Panc1 (cell line): ENCODE measurements at regions not wholly inside any gene's neighbourhood (a gene's known extent, or its start where the extent isn't known, plus 50 kb on each side); places are given as distances from the start of the nearest gene placed in this dataset.

ENCODE experiments used
- ATAC-seq: fragments of 200-7000 bp; cut with Tn5 transposase; 2 replicates; pipeline ENCODE4 v1.9.1; 2020; ENCODE audit warnings: mild to moderate bottlenecking, moderate library complexity
- BruUV-seq: library from RNA; stranded (reverse); fragments of 400-500 nt; replicated peaks from 2 replicates; lab custom pipeline; 2021; lab: Mats Ljungman, UMichigan
- CTCF ChIA-PET: fragments of 300-600 bp; sonication (Branson Sonifier 250); formaldehyde crosslinking; loops from one replicate; lab custom pipeline; 2022; ENCODE audit warnings: antibody characterized with exemption; lab: Charles Lee
- POLR2A ChIA-PET: fragments of 300-600 bp; sonication (Branson Sonifier 250); formaldehyde crosslinking; loops from one replicate; lab custom pipeline; 2022; ENCODE audit warnings: antibody characterized with exemption; lab: Charles Lee
- DNase-seq: peaks from one replicate; pipeline ENCODE4 v3.0.0-alpha.2; 2010; ENCODE audit warnings: low read depth, low spot score
- H3K27ac ChIP-seq: 2 replicates; pipeline ENCODE4 v1.5.1; 2011; ENCODE audit warnings: mild to moderate bottlenecking, low read length, inconsistent platforms
- H3K27me3 ChIP-seq: fragments of 200-500 bp; sonication (Bioruptor generic); 2 replicates; pipeline ENCODE4 v1.6.0; 2014; ENCODE audit warnings: low read length, inconsistent platforms; ENCODE audit not compliant: control insufficient read depth, insufficient read depth
- H3K36me3 ChIP-seq: fragments of 200-500 bp; sonication (Bioruptor generic); 2 replicates; pipeline ENCODE4 v1.5.1; 2014; ENCODE audit warnings: inconsistent platforms, mild to moderate bottlenecking, low read length, moderate library complexity; ENCODE audit not compliant: control insufficient read depth, insufficient read depth
- H3K4me1 ChIP-seq: 2 replicates; pipeline ENCODE4 v1.5.1; 2011; ENCODE audit warnings: inconsistent platforms, mild to moderate bottlenecking, low read length, moderate library complexity; ENCODE audit not compliant: control insufficient read depth, insufficient read depth
- H3K4me3 ChIP-seq, 2 experiments: 2 replicates each; pipeline ENCODE4 v1.5.1; 2011 to 2012; ENCODE audit warnings: low read depth in 2 of 2, low read length in 2 of 2, mild to moderate bottlenecking in 2 of 2, inconsistent platforms in 1 of 2, moderate library complexity in 1 of 2
- H3K9me3 ChIP-seq: fragments of 200-500 bp; sonication (Bioruptor generic); 2 replicates; pipeline ENCODE4 v1.5.1; 2014; ENCODE audit warnings: low read depth, mild to moderate bottlenecking, inconsistent platforms, low read length, moderate library complexity; ENCODE audit not compliant: control insufficient read depth, insufficient read depth
- CTCF ChIP-seq: fragments of 450-650 bp; IDR thresholded peaks from 2 replicates; pipeline ENCODE4 v1.5.1; 2017; ENCODE audit warnings: mild to moderate bottlenecking
- POLR2AphosphoS5 ChIP-seq: IDR thresholded peaks from 2 replicates; pipeline ENCODE4 v1.6.1; 2012; ENCODE audit warnings: mild to moderate bottlenecking, low read depth, low read length, moderate library complexity
- REST ChIP-seq, 2 experiments: IDR thresholded peaks; 2 replicates each; pipeline ENCODE4 v1.6.1; 2011 to 2012; ENCODE audit warnings: low read depth in 2 of 2, control low read depth in 1 of 2, low read length in 1 of 2, mild to moderate bottlenecking in 1 of 2, moderate library complexity in 1 of 2; ENCODE audit not compliant: insufficient read depth in 1 of 2
- SIN3A ChIP-seq: IDR thresholded peaks from 2 replicates; pipeline ENCODE4 v1.6.1; 2012; ENCODE audit warnings: low read depth, mild to moderate bottlenecking, low read length, moderate library complexity, borderline replicate concordance; ENCODE audit not compliant: insufficient read depth
- TCF7L2 ChIP-seq: IDR thresholded peaks from 2 replicates; pipeline ENCODE4 v1.6.1; 2011; ENCODE audit warnings: mild to moderate bottlenecking, low read depth, low read length, inconsistent platforms
- in situ Hi-C: cut with HindIII; loops from 2 replicates; pipeline ENCODE4 v1.10.0; 2016; ENCODE audit warnings: low sequenced_read_pairs, low pct_unique_long_range_greater_than_20kb
- intact Hi-C: fragments of 100-400 bp; cut with micrococcal nuclease; formaldehyde crosslinking; loops from one replicate; pipeline ENCODE4 v1.10.0; 2022; ENCODE audit not compliant: unreplicated experiment

- POLR2A ChIA-PET = no interaction called here
- Histone ChIP-seq H3K9me3 (no peaks in the 10 kb centered on the region), H3K4me3 (no peak overlapping the region), H3K27me3 (no peaks in the 10 kb centered on the region), H3K36me3 (no peaks in the 10 kb centered on the region), H3K4me1 (no peaks in the 10 kb centered on the region), H3K27ac (no peak overlapping the region)
- no peak for TF ChIP-seq SIN3A
- TF ChIP-seq REST (IDR thresholded peaks at IDR 0.05; ENCODE audit: insufficient read depth in 1 of 2, low read depth in 2 of 2, low read length in 1 of 2) = no peak
- TF ChIP-seq CTCF = no peak
- TF ChIP-seq POLR2AphosphoS5 = no peak
- no peak for TF ChIP-seq TCF7L2
- BruUV-seq = no TSS peak
- in situ Hi-C loops (no loop called here), intact Hi-C loops (no loop called here)
- DNase-seq (no peak), ATAC-seq (no peak)
- CTCF ChIA-PET = no interaction called here
These were observed 92.6 kb downstream of the CTTN start for GRCh38 chr11:70490723-70491558.

- H3K27me3 ChIP-seq = no peaks in the 10 kb centered on the region
- ChIA-PET POLR2A (no interaction called here), CTCF (interaction anchor here (0.6 kb wide), 1 partner anchor 649 kb away, joined by 3 read pairs; no protein-coding TSS in a partner anchor)
- ATAC-seq (no peak), DNase-seq (no peak)
- no peaks in the 10 kb centered on the region for H3K9me3 ChIP-seq
- no peak for TF ChIP-seq REST (IDR thresholded peaks at IDR 0.05; ENCODE audit: insufficient read depth in 1 of 2, low read depth in 2 of 2, low read length in 1 of 2)
- no peak for TF ChIP-seq TCF7L2
- no peak for TF ChIP-seq POLR2AphosphoS5
- no peak for TF ChIP-seq SIN3A
- no peak for TF ChIP-seq CTCF
- H3K4me1 ChIP-seq = no peaks in the 10 kb centered on the region
- no TSS peak for BruUV-seq
- H3K27ac ChIP-seq = no peak overlapping the region
- in situ Hi-C loops (no loop called here), intact Hi-C loops (no loop called here)
- no peak overlapping the region for H3K4me3 ChIP-seq
- H3K36me3 ChIP-seq = no peaks in the 10 kb centered on the region
These were observed 93.6 kb downstream of the CTTN start for GRCh38 chr11:70491696-70492472.
